Activated CD4-positive, alpha-beta T cell treated with anti-CD3 and anti-CD28 coated beads for 36 hours (primary cell): ENCODE measurements at regions not wholly inside any gene's neighbourhood (a gene's known extent, or its start where the extent isn't known, plus 50 kb on each side); places are given as distances from the start of the nearest gene placed in this dataset.

Experiments used
- ATAC-seq: fragments of 200-7000 bp; cut with Tn5 transposase; one replicate; pipeline ENCODE4 v1.10.0; 2021; ENCODE audit warnings: mild to moderate bottlenecking, moderate library complexity
- CTCF ChIA-PET: fragments of 350-600 bp; sonication (Branson Sonifier 250); formaldehyde crosslinking; loops from one replicate; lab custom pipeline; 2021; ENCODE audit warnings: antibody characterized with exemption; lab: Charles Lee
- POLR2A ChIA-PET: fragments of 350-600 bp; sonication (Branson Sonifier 250); formaldehyde crosslinking; loops from one replicate; lab custom pipeline; 2021; ENCODE audit warnings: antibody characterized with exemption, inconsistent platforms; lab: Charles Lee
- DNase-seq: peaks from one replicate; pipeline ENCODE4 v3.0.0-alpha.2; 2020
- H3K27ac Mint-ChIP-seq: one replicate; pipeline ENCODE4 v1.8.0; 2021; ENCODE audit warnings: mixed read lengths
- H3K27me3 Mint-ChIP-seq: one replicate; pipeline ENCODE4 v1.8.0; 2021; ENCODE audit warnings: mixed read lengths
- H3K36me3 Mint-ChIP-seq: one replicate; pipeline ENCODE4 v1.8.0; 2021; ENCODE audit warnings: low read depth, mixed read lengths
- H3K4me1 Mint-ChIP-seq: one replicate; pipeline ENCODE4 v1.8.0; 2021; ENCODE audit warnings: mixed read lengths
- H3K4me3 Mint-ChIP-seq: one replicate; pipeline ENCODE4 v1.8.0; 2021; ENCODE audit warnings: mild to moderate bottlenecking, moderate library complexity, mixed read lengths
- H3K9me3 Mint-ChIP-seq: one replicate; pipeline ENCODE4 v1.8.0; 2021; ENCODE audit warnings: low read depth, mixed read lengths
- intact Hi-C, 2 experiments: fragments of 100-400 bp; cut with DNase I in 1 of 2; cut with micrococcal nuclease in 1 of 2; formaldehyde crosslinking; loops; one replicate each; pipeline versions ENCODE4 v1.14.2 to v1.15.1; 2022 to 2024; cut with DNase I, micrococcal nuclease

DNA sequence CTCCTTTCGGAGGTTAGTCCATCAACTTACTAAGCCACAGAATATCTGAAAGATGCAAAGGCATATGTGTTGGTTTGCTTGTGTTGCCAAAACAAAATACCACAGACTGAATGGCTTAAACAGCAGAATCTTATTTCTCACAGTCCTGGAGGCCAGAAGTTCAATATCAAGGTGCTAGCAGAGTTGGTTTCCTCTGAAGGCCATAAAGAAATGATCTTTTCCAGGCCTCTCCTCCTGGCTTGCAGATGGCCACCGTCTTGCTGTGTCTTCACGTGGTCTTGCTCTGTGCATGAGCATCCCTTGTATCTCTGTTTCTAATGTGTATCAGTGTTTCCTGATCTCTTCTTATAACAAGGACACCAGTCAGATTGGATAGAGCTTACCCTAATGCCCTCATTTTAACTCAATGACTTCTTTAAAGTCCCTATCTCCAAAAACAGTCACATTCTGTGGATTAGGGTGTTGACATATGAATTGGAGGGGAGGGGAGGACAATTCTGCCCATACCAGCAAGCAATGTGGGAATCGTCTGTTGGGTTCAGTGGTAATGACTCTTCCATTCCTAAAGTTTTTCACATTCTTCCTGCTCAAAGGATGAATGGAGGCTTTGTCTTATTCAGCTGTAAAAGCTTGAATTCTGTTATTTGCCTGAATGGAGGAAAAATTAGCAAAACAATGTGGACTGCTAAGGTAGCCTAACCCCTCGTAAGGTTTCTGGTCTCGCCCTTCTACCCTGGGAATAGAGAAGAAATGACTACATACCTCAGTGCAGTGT lies 715.7 kb downstream of the DIAPH3 start:
- Mint-ChIP-seq H3K27me3 (peaks cover 4% of the 10 kb centered on the region), H3K27ac (no peak overlapping the region), H3K9me3 (no peaks in the 10 kb centered on the region), H3K4me1 (no peaks in the 10 kb centered on the region), H3K4me3 (no peak overlapping the region), H3K36me3 (no peaks in the 10 kb centered on the region)
- intact Hi-C loops, result no loop called here
- ChIA-PET POLR2A (no interaction called here), CTCF (no interaction called here)
- DNase-seq, result no peak
- no peak for ATAC-seq

GRCh38 chr13:59449750-59450149 lies 714.0 kb downstream of the DIAPH3 start:
- H3K4me3 Mint-ChIP-seq, result no peak overlapping the region
- ATAC-seq (no peak), DNase-seq (no peak)
- no peaks in the 10 kb centered on the region for H3K9me3 Mint-ChIP-seq
- ChIA-PET POLR2A (no interaction called here), CTCF (no interaction called here)
- peaks cover 2% of the 10 kb centered on the region for H3K27me3 Mint-ChIP-seq
- intact Hi-C loops, result no loop called here
- H3K27ac Mint-ChIP-seq, result no peak overlapping the region
- no peaks in the 10 kb centered on the region for H3K36me3 Mint-ChIP-seq
- no peaks in the 10 kb centered on the region for H3K4me1 Mint-ChIP-seq

DNA sequence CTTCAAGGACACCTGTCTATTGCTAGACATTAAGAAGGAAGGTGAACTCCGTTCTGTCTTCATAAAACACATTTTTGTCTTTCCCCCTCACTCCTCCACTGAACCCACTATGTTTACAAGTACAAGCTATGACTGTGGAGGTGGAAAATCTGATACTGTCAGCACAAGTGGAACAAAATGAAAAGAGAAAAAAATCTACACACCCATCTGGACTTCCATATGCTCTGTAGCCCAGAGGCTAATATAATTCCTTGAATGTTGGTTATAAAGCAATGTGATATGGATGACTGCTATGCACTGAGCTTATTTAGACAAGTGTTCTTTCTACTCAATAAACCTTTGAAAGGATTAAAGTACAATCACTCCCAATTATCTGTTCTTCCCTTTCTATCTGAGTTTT lies 713.5 kb downstream of the DIAPH3 start:
- Mint-ChIP-seq H3K4me3 (no peak overlapping the region), H3K4me1 (no peaks in the 10 kb centered on the region), H3K9me3 (no peaks in the 10 kb centered on the region), H3K27me3 (peaks cover 2% of the 10 kb centered on the region), H3K27ac (no peak overlapping the region), H3K36me3 (no peaks in the 10 kb centered on the region)
- CTCF ChIA-PET, result no interaction called here
- ATAC-seq, result no peak
- DNase-seq, result no peak
- POLR2A ChIA-PET, result no interaction called here
- intact Hi-C loops, result no loop called here

GRCh38 chr13:59451236-59451635 lies 712.5 kb downstream of the DIAPH3 start:
- no peak for DNase-seq
- intact Hi-C loops, result no loop called here
- Mint-ChIP-seq H3K36me3 (no peaks in the 10 kb centered on the region), H3K4me3 (no peak overlapping the region), H3K27me3 (peaks cover 2% of the 10 kb centered on the region), H3K9me3 (no peaks in the 10 kb centered on the region), H3K4me1 (no peaks in the 10 kb centered on the region), H3K27ac (no peak overlapping the region)
- ATAC-seq, result no peak
- CTCF ChIA-PET, result interaction anchor here (0.6 kb wide), 1 partner anchor 293 kb away, joined by 4 read pairs; no protein-coding TSS in a partner anchor
- POLR2A ChIA-PET, result no interaction called here

DNA sequence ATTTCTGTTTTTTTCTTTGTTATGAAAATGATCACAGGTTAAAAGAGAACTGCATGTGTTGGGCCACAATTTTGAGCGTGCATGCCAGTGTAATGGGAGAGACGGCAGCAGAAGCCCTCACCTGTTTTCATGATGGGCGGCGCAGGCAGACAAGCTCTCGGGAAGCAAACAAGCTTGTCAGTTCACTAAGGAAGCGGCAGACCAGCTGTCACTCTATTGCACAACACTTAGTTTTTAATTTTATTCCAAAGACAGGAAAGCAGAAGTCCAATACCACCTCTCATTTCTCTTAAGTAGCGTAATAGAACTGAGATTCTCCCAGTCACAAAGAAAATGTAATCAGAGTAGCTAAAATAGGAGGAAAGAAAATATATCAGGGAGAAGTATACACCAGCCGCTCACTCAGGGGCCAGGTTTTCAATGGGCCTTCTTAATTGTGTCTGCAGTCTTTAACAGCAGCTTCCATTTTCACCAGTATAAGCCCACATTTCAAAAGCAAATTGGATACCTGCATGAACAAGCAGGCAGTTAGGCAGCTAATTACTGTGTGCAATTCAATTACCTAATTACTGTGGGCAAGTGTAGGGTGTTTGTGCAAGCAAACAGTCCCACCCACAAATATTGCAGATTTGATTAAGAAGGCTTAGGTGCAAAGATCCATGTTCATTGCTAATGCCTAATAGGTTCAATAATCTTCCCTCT lies 711.4 kb downstream of the DIAPH3 start:
- peaks cover 2% of the 10 kb centered on the region for H3K27me3 Mint-ChIP-seq
- intact Hi-C loops, result no loop called here
- no peak for DNase-seq
- H3K27ac Mint-ChIP-seq, result no peak overlapping the region
- POLR2A ChIA-PET, result no interaction called here
- no peaks in the 10 kb centered on the region for H3K36me3 Mint-ChIP-seq
- H3K4me1 Mint-ChIP-seq, result no peaks in the 10 kb centered on the region
- no peak overlapping the region for H3K4me3 Mint-ChIP-seq
- ATAC-seq, result no peak
- CTCF ChIA-PET, result no interaction called here
- H3K9me3 Mint-ChIP-seq, result no peaks in the 10 kb centered on the region

DNA sequence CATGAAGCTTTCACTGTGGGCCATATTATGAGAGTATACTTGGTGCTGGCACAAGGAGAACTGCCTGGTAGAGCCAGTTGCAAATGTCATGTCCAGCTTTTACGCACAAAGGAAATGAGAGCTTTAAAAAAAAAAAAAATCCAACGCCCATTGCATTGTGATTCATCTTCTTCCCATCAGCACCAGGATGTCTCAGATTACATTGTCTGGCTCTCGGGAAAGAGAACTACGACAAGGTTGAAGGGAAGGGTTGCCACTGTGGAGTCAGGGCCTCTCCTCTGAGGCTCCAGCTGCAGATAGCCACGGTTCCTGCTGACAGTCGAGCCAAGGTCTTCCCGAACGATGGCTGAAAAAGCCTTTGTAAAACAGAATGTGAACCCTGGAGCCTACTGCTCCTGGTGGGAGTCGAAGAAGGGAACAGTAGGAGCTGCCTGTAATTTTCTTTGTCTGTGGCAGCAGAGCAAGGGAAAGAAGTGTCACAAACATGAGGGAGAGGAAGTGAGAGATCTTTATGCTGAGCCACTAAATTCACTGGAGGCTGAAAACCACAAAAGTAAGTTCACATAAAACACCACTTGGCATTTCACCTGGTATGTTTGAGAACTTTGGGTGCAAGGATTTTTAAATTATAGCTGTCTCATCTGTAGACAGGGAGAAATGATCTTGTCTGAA lies 704.7 kb downstream of the DIAPH3 start:
- POLR2A ChIA-PET, result no interaction called here
- no peak for ATAC-seq
- peaks cover 5% of the 10 kb centered on the region for H3K27me3 Mint-ChIP-seq
- no peak for DNase-seq
- H3K4me1 Mint-ChIP-seq, result no peaks in the 10 kb centered on the region
- H3K9me3 Mint-ChIP-seq, result no peaks in the 10 kb centered on the region
- intact Hi-C loops, result no loop called here
- no peak overlapping the region for H3K4me3 Mint-ChIP-seq
- CTCF ChIA-PET, result interaction anchor here (0.6 to 1.2 kb wide), 2 partner anchors 22 to 39 kb away, joined by 3 to 4 read pairs; no protein-coding TSS in a partner anchor
- no peak overlapping the region for H3K27ac Mint-ChIP-seq
- no peaks in the 10 kb centered on the region for H3K36me3 Mint-ChIP-seq

- DNase-seq (no peak), ATAC-seq (no peak)
- H3K4me3 Mint-ChIP-seq, result no peak overlapping the region
- POLR2A ChIA-PET, result no interaction called here
- intact Hi-C loops, result no loop called here
- H3K36me3 Mint-ChIP-seq, result no peaks in the 10 kb centered on the region
- CTCF ChIA-PET, result no interaction called here
- H3K4me1 Mint-ChIP-seq, result no peaks in the 10 kb centered on the region
- H3K27ac Mint-ChIP-seq, result no peak overlapping the region
- H3K9me3 Mint-ChIP-seq, result no peaks in the 10 kb centered on the region
- H3K27me3 Mint-ChIP-seq, result peaks cover 8% of the 10 kb centered on the region
Measured at GRCh38 chr13:59459972-59460371, 703.8 kb downstream of the DIAPH3 start.

GRCh38 chr13:59461411-59461810 lies 702.3 kb downstream of the DIAPH3 start:
- Mint-ChIP-seq H3K4me3 (no peak overlapping the region), H3K36me3 (no peaks in the 10 kb centered on the region), H3K27me3 (peaks cover 8% of the 10 kb centered on the region), H3K9me3 (no peaks in the 10 kb centered on the region), H3K4me1 (no peaks in the 10 kb centered on the region), H3K27ac (no peak overlapping the region)
- intact Hi-C loops, result no loop called here
- ChIA-PET POLR2A (no interaction called here), CTCF (no interaction called here)
- no peak for DNase-seq
- no peak for ATAC-seq

GRCh38 chr13:59463023-59463422 lies 700.7 kb downstream of the DIAPH3 start:
- Mint-ChIP-seq H3K4me1 (no peaks in the 10 kb centered on the region), H3K27me3 (peaks cover 8% of the 10 kb centered on the region), H3K9me3 (no peaks in the 10 kb centered on the region), H3K27ac (no peak overlapping the region), H3K4me3 (no peak overlapping the region), H3K36me3 (no peaks in the 10 kb centered on the region)
- ChIA-PET POLR2A (no interaction called here), CTCF (no interaction called here)
- intact Hi-C loops, result no loop called here
- ATAC-seq, result no peak
- no peak for DNase-seq

DNA sequence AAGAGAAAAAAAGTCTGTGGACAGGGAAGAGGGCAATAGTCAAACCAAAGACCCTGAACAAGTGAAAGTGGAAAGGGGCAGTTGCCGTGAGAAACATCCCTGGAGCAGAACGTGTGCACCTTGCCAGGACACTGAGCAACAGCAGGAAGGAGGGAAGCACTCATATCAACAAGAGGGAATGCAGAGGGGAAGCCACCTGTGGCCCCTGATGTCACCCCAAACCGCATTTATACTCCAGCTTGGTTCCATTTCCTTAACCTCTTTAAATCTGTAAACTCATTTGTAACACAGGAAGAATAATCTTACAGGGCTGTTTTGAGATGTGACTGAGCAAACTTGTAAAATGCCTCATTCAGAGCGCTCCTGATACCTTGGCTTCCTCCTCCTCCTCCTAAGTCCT lies 698.8 kb downstream of the DIAPH3 start:
- Mint-ChIP-seq H3K36me3 (no peaks in the 10 kb centered on the region), H3K4me3 (no peak overlapping the region), H3K9me3 (peaks cover 4% of the 10 kb centered on the region), H3K27me3 (peaks cover 8% of the 10 kb centered on the region), H3K27ac (no peak overlapping the region), H3K4me1 (no peaks in the 10 kb centered on the region)
- intact Hi-C loops, result no loop called here
- POLR2A ChIA-PET, result no interaction called here
- ATAC-seq, result no peak
- CTCF ChIA-PET, result no interaction called here
- no peak for DNase-seq

- intact Hi-C loops, result no loop called here
- no peak overlapping the region for H3K4me3 Mint-ChIP-seq
- DNase-seq (no peak), ATAC-seq (no peak)
- peaks cover 4% of the 10 kb centered on the region for H3K9me3 Mint-ChIP-seq
- no peaks in the 10 kb centered on the region for H3K4me1 Mint-ChIP-seq
- POLR2A ChIA-PET, result no interaction called here
- H3K27me3 Mint-ChIP-seq, result peaks cover 4% of the 10 kb centered on the region
- CTCF ChIA-PET, result no interaction called here
- H3K36me3 Mint-ChIP-seq, result no peaks in the 10 kb centered on the region
- no peak overlapping the region for H3K27ac Mint-ChIP-seq
Measured at GRCh38 chr13:59468396-59468795, 695.3 kb downstream of the DIAPH3 start.

- ATAC-seq (no peak), DNase-seq (no peak)
- no peak overlapping the region for H3K4me3 Mint-ChIP-seq
- POLR2A ChIA-PET, result no interaction called here
- CTCF ChIA-PET, result no interaction called here
- H3K4me1 Mint-ChIP-seq, result no peaks in the 10 kb centered on the region
- no peak overlapping the region for H3K27ac Mint-ChIP-seq
- intact Hi-C loops, result no loop called here
- peaks cover 4% of the 10 kb centered on the region for H3K9me3 Mint-ChIP-seq
- no peaks in the 10 kb centered on the region for H3K36me3 Mint-ChIP-seq
- H3K27me3 Mint-ChIP-seq, result no peaks in the 10 kb centered on the region
Measured at GRCh38 chr13:59471106-59471505, 692.6 kb downstream of the DIAPH3 start.
